ENCODE measurements at regions not wholly inside any gene's neighbourhood (a gene's known extent, or its start where the extent isn't known, plus 50 kb on each side); places are given as distances from the start of the nearest gene placed in this dataset.

GRCh38 chr18:73961804-73962203, 185.8 kb downstream of the FBXO15 start:
- H3K27ac ChIP-seq, result no peak overlapping the region
- no peaks in the 10 kb centered on the region for H3K9me3 ChIP-seq (ENCODE audit: low read depth)
- H3K4me1 ChIP-seq (ENCODE audit: insufficient read depth), result no peaks in the 10 kb centered on the region
- H3K27me3 ChIP-seq, result no peaks in the 10 kb centered on the region
- H3K4me2 ChIP-seq, result no peak overlapping the region
- no peaks in the 10 kb centered on the region for H3K9me2 ChIP-seq (replicated peaks; ENCODE audit: insufficient read depth)
- no peaks in the 10 kb centered on the region for H3K36me3 ChIP-seq (replicated peaks; ENCODE audit: insufficient read depth, low read depth)
- no peak for DNase-seq (ENCODE audit: low spot score)
- H3K4me3 ChIP-seq, result no peak overlapping the region
- H2AFZ ChIP-seq, result no peak overlapping the region
- no peak for TF ChIP-seq EZH2phosphoT487 (IDR thresholded peaks at IDR 0.05; ENCODE audit: low read depth, severe bottlenecking, unreplicated experiment)
- TF ChIP-seq, protein P1, sequence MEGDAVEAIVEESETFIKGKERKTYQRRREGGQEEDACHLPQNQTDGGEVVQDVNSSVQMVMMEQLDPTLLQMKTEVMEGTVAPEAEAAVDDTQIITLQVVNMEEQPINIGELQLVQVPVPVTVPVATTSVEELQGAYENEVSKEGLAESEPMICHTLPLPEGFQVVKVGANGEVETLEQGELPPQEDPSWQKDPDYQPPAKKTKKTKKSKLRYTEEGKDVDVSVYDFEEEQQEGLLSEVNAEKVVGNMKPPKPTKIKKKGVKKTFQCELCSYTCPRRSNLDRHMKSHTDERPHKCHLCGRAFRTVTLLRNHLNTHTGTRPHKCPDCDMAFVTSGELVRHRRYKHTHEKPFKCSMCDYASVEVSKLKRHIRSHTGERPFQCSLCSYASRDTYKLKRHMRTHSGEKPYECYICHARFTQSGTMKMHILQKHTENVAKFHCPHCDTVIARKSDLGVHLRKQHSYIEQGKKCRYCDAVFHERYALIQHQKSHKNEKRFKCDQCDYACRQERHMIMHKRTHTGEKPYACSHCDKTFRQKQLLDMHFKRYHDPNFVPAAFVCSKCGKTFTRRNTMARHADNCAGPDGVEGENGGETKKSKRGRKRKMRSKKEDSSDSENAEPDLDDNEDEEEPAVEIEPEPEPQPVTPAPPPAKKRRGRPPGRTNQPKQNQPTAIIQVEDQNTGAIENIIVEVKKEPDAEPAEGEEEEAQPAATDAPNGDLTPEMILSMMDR (IDR thresholded peaks at IDR 0.05; ENCODE audit: poor library complexity), result no peak
- H4K20me1 ChIP-seq (ENCODE audit: insufficient read depth, poor library complexity, severe bottlenecking), result no peaks in the 10 kb centered on the region
- no peaks in the 10 kb centered on the region for H3K79me2 ChIP-seq

DNA sequence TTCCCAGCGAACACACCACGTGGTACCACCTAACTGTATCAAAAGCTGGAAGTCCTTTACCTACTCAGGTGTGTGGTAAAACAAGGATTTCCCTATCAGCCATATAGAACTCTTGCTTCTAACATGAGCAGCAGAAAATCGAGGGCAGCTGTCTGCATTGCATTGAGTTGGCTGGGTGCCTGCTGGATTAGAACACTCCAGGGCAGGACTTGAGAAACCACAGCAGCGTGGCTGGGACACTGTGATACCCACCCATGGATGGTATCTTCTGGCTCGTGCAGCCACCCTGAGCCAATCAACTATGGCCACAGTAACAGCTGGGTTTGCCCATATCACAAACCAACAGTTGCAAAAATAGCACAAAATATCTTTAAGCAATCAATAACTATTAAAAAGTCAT, 188.3 kb downstream of the FBXO15 start:
- Histone ChIP-seq H3K4me3 (no peak overlapping the region), H4K20me1 (ENCODE audit: insufficient read depth, poor library complexity, severe bottlenecking) (no peaks in the 10 kb centered on the region), H3K79me2 (no peaks in the 10 kb centered on the region), H3K27me3 (no peaks in the 10 kb centered on the region), H3K27ac (no peak overlapping the region), H3K36me3 (replicated peaks; ENCODE audit: insufficient read depth, low read depth) (no peaks in the 10 kb centered on the region), H2AFZ (no peak overlapping the region), H3K9me3 (ENCODE audit: low read depth) (no peaks in the 10 kb centered on the region), H3K4me1 (ENCODE audit: insufficient read depth) (no peaks in the 10 kb centered on the region), H3K4me2 (no peak overlapping the region), H3K9me2 (replicated peaks; ENCODE audit: insufficient read depth) (no peaks in the 10 kb centered on the region)
- 79% methylated on average over 5 of the region's 5 CpGs for WGBS (ENCODE audit: low lambda C conversion rate, missing lambda C conversion rate)
- no peak for DNase-seq (ENCODE audit: low spot score)
- TF ChIP-seq, protein P1 (IDR thresholded peaks at IDR 0.05; ENCODE audit: poor library complexity), result no peak
- TF ChIP-seq EZH2phosphoT487 (IDR thresholded peaks at IDR 0.05; ENCODE audit: low read depth, severe bottlenecking, unreplicated experiment), result no peak
- TF ChIP-seq EZH2 (IDR thresholded peaks at IDR 0.05; ENCODE audit: borderline replicate concordance), result no peak

- no peaks in the 10 kb centered on the region for H3K4me1 ChIP-seq (ENCODE audit: insufficient read depth)
- no peaks in the 10 kb centered on the region for H3K79me2 ChIP-seq
- WGBS (ENCODE audit: low lambda C conversion rate, missing lambda C conversion rate), result 66% methylated on average over 4 of the region's 4 CpGs
- no peak overlapping the region for H2AFZ ChIP-seq
- no peak overlapping the region for H3K4me2 ChIP-seq
- no peak overlapping the region for H3K27ac ChIP-seq
- no peaks in the 10 kb centered on the region for H3K27me3 ChIP-seq
- H3K9me3 ChIP-seq (ENCODE audit: low read depth), result no peaks in the 10 kb centered on the region
- H3K9me2 ChIP-seq (replicated peaks; ENCODE audit: insufficient read depth), result no peaks in the 10 kb centered on the region
- no peaks in the 10 kb centered on the region for H3K36me3 ChIP-seq (replicated peaks; ENCODE audit: insufficient read depth, low read depth)
- no peak for DNase-seq (ENCODE audit: low spot score)
- TF ChIP-seq, protein P1 (IDR thresholded peaks at IDR 0.05; ENCODE audit: poor library complexity), result no peak
- TF ChIP-seq EZH2 (IDR thresholded peaks at IDR 0.05; ENCODE audit: borderline replicate concordance), result no peak
- TF ChIP-seq EZH2phosphoT487 (IDR thresholded peaks at IDR 0.05; ENCODE audit: low read depth, severe bottlenecking, unreplicated experiment), result no peak
- no peak overlapping the region for H3K4me3 ChIP-seq
- H4K20me1 ChIP-seq (ENCODE audit: insufficient read depth, poor library complexity, severe bottlenecking), result no peaks in the 10 kb centered on the region
Measured at GRCh38 chr18:73954268-73954667, 193.4 kb downstream of the FBXO15 start.

DNA sequence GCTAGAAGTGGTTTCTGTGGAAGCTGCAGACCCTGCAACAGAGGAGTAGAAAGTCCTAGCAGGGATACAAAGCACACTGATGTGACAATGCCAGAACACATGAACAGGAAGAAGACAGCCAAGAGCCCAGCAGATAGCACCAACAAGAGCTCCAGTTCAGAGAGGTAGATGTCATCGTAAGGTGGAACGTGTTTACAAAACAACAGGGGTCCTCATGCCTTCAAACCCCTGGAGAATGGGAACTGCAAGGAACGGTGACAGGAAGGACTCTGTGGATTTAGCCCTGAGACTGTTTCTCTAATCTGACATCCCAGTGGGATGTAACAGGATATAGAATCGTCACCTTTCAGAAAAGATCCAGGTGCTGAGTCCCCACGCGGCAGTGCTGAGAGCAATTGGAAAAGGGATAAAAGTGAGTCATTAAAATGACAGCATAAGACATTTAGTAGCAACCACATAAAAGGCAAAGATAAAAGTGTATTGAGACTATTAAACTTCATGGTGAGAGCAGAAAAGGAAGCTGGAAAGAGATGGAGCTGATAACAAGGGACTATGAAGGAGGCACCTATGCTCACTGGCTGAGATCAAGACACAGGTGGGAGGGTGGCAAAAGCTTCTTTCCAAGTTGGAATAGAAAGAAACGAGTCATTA, 195.2 kb downstream of the FBXO15 start:
- Histone ChIP-seq H3K4me3 (no peak overlapping the region), H3K27ac (no peak overlapping the region), H2AFZ (no peak overlapping the region), H3K4me1 (ENCODE audit: insufficient read depth) (no peaks in the 10 kb centered on the region), H3K9me3 (ENCODE audit: low read depth) (no peaks in the 10 kb centered on the region), H3K36me3 (replicated peaks; ENCODE audit: insufficient read depth, low read depth) (no peaks in the 10 kb centered on the region), H4K20me1 (ENCODE audit: insufficient read depth, poor library complexity, severe bottlenecking) (no peaks in the 10 kb centered on the region), H3K79me2 (no peaks in the 10 kb centered on the region), H3K9me2 (replicated peaks; ENCODE audit: insufficient read depth) (no peaks in the 10 kb centered on the region), H3K4me2 (no peak overlapping the region), H3K27me3 (no peaks in the 10 kb centered on the region)
- 52% methylated on average over 7 of the region's 7 CpGs for WGBS (ENCODE audit: low lambda C conversion rate, missing lambda C conversion rate)
- no peak for DNase-seq (ENCODE audit: low spot score)
- TF ChIP-seq EZH2phosphoT487 (IDR thresholded peaks at IDR 0.05; ENCODE audit: low read depth, severe bottlenecking, unreplicated experiment) (no peak), EZH2 (IDR thresholded peaks at IDR 0.05; ENCODE audit: borderline replicate concordance) (no peak)
- TF ChIP-seq, protein P1 (IDR thresholded peaks at IDR 0.05; ENCODE audit: poor library complexity), result no peak

Measured in hepatocyte (in vitro differentiated cells).